ENCODE measurements at regions not wholly inside any gene's neighbourhood (a gene's known extent, or its start where the extent isn't known, plus 50 kb on each side); places are given as distances from the start of the nearest gene placed in this dataset.
A peak's percentile ranks its signal among the peaks of the same experiment; 100 is the strongest.

GRCh38 chr2:22904126-22904684, 480.8 kb upstream of the KLHL29 start:
- Histone ChIP-seq H3K4me1 (no peaks in the 10 kb centered on the region), H3K27me3 (peaks cover 0 to 3% (median 0%) of the 10 kb centered on the region in 9 donors), H3K27ac (no peak overlapping the region), H3K9me3 (no peaks in the 10 kb centered on the region), H3K4me3 (no peak overlapping the region), H3K36me3 (no peaks in the 10 kb centered on the region)
- ATAC-seq = peak in 1 of 4 donors; percentile 54
- WGBS, 4 donors = 35 to 41% (median 40%) methylated on average over 6 of the region's 6 CpGs
- DNase-seq = peak in 2 of 5 donors; percentile 9 to 32
- TF ChIP-seq POLR2A (IDR thresholded peaks at IDR 0.05) (no peak), CTCF (IDR thresholded peaks at IDR 0.05) (peak; percentile 19 to 62 (median 44))
- intact Hi-C loops (cut with DNase I) = loop anchor here in 4 of 10 donors (5.0 to 10.0 kb wide), 3 partner anchors 371 to 451 kb away; no protein-coding TSS in a partner anchor

GRCh38 chr2:22907330-22907729, 477.6 kb upstream of the KLHL29 start:
- Histone ChIP-seq H3K27me3 (no peaks in the 10 kb centered on the region), H3K4me3 (no peak overlapping the region), H3K27ac (no peak overlapping the region), H3K4me1 (no peaks in the 10 kb centered on the region), H3K9me3 (no peaks in the 10 kb centered on the region), H3K36me3 (no peaks in the 10 kb centered on the region)
- intact Hi-C loops (cut with DNase I) = loop anchor here in 3 of 10 donors (10.0 kb wide), 2 partner anchors 367 to 447 kb away; no protein-coding TSS in a partner anchor
- DNase-seq (peak in 1 of 5 donors; percentile 37), ATAC-seq (peak in 3 of 4 donors; percentile 77 to 90 (median 83))
- TF ChIP-seq POLR2A (IDR thresholded peaks at IDR 0.05) (no peak), CTCF (IDR thresholded peaks at IDR 0.05) (no peak)
- WGBS, 4 donors = 54 to 60% (median 57%) methylated on average over 2 of the region's 2 CpGs

GRCh38 chr2:22912398-22912797, 472.6 kb upstream of the KLHL29 start:
- intact Hi-C loops (cut with DNase I) = loop anchor here in 1 of 10 donors (10.0 kb wide), 1 partner anchor 432 kb away; no protein-coding TSS in a partner anchor
- H3K4me3 ChIP-seq = no peak overlapping the region
- H3K4me1 ChIP-seq = no peaks in the 10 kb centered on the region
- TF ChIP-seq CTCF (IDR thresholded peaks at IDR 0.05) = no peak
- no peak for TF ChIP-seq POLR2A (IDR thresholded peaks at IDR 0.05)
- 74 to 79% (median 77%) methylated on average over 3 of the region's 3 CpGs for WGBS, 4 donors
- DNase-seq (no peak), ATAC-seq (no peak)
- no peaks in the 10 kb centered on the region for H3K9me3 ChIP-seq
- no peaks in the 10 kb centered on the region for H3K27me3 ChIP-seq
- no peaks in the 10 kb centered on the region for H3K36me3 ChIP-seq
- H3K27ac ChIP-seq = no peak overlapping the region

- peaks cover 0 to 9% (median 0%) of the 10 kb centered on the region in 9 donors for H3K27me3 ChIP-seq
- no peak overlapping the region for H3K27ac ChIP-seq
- H3K36me3 ChIP-seq = no peaks in the 10 kb centered on the region
- intact Hi-C loops (cut with DNase I) = no loop called here
- no peak for DNase-seq
- WGBS, 4 donors = 52 to 65% (median 62%) methylated on average over 1 of the region's 1 CpG
- H3K9me3 ChIP-seq = peaks cover 0 to 3% (median 0%) of the 10 kb centered on the region in 12 donors
- no peaks in the 10 kb centered on the region for H3K4me1 ChIP-seq
- no peak for ATAC-seq
- H3K4me3 ChIP-seq = no peak overlapping the region
- TF ChIP-seq POLR2A (IDR thresholded peaks at IDR 0.05) (no peak), CTCF (IDR thresholded peaks at IDR 0.05) (no peak)
Measured at GRCh38 chr2:22929998-22930397, 455.0 kb upstream of the KLHL29 start.

All from heart left ventricle (tissue), 16 donors.